H1 (cell line): ENCODE measurements at regions not wholly inside any gene's neighbourhood (a gene's known extent, or its start where the extent isn't known, plus 50 kb on each side); places are given as distances from the start of the nearest gene placed in this dataset.

ENCODE experiments used
- CTCF ChIA-PET: fragments of 300-600 bp; sonication (Branson Sonifier 250); formaldehyde crosslinking; loops from one replicate; lab custom pipeline; 2021; ENCODE audit not compliant: partially characterized antibody; lab: Charles Lee
- POLR2A ChIA-PET: fragments of 300-600 bp; sonication (Branson Sonifier 250); formaldehyde crosslinking; loops from one replicate; lab custom pipeline; 2021; ENCODE audit warnings: inconsistent platforms; ENCODE audit not compliant: partially characterized antibody; lab: Charles Lee
- DNase-seq, 2 experiments: peaks; one replicate each; pipeline versions ENCODE4 v3.0.0 to v3.0.0-alpha.2; 2010 to 2022; ENCODE audit warnings: low spot score in 2 of 2, low read depth in 1 of 2, mixed read lengths in 1 of 2
- FAIRE-seq: peaks from 2 replicates; lab custom pipeline; 2011; peaks lifted over from hg19 to GRCh38; lab: Jason Lieb, UNC
- H2AFZ ChIP-seq: 2 replicates; pipeline ENCODE4 v1.8.1; 2012; ENCODE audit warnings: low read length, inconsistent platforms
- H2AK5ac ChIP-seq: 2 replicates; pipeline ENCODE4 v1.6.1; 2013; ENCODE audit warnings: low read depth, low read length
- H2BK120ac ChIP-seq: replicated peaks from 2 replicates; pipeline ENCODE3; 2013; ENCODE audit warnings: low read depth, low read length, inconsistent platforms
- H2BK12ac ChIP-seq: 2 replicates; pipeline ENCODE4 v1.6.1; 2013; ENCODE audit warnings: low read depth, low read length
- H2BK15ac ChIP-seq: 2 replicates; pipeline ENCODE4 v1.6.1; 2013; ENCODE audit warnings: low read length
- H2BK20ac ChIP-seq: 2 replicates; pipeline ENCODE4 v1.6.1; 2013; ENCODE audit warnings: low read length
- H2BK5ac ChIP-seq: 2 replicates; pipeline ENCODE4 v1.6.1; 2013; ENCODE audit warnings: low read depth, low read length
- H3K14ac ChIP-seq: 2 replicates; pipeline ENCODE4 v1.6.1; 2013; ENCODE audit warnings: inconsistent platforms; ENCODE audit not compliant: insufficient read length
- H3K18ac ChIP-seq: 2 replicates; pipeline ENCODE4 v1.6.1; 2013; ENCODE audit warnings: low read length; ENCODE audit errors: extremely low read depth
- H3K23ac ChIP-seq: 2 replicates; pipeline ENCODE4 v1.6.1; 2013; ENCODE audit warnings: inconsistent platforms; ENCODE audit not compliant: insufficient read length
- H3K23me2 ChIP-seq: 2 replicates; pipeline ENCODE4 v1.6.1; 2013; ENCODE audit warnings: low read depth, low read length
- H3K27ac ChIP-seq: 2 replicates; pipeline ENCODE4 v1.6.1; 2011; ENCODE audit warnings: low read depth, low read length, inconsistent platforms
- H3K27me3 ChIP-seq, 4 experiments: replicated peaks in 1 of 4; 1 replicate in 1 of 4; 2 replicates in 3 of 4; pipeline versions ENCODE4 v1.6.1 to v1.8.1; 2011 to 2013; ENCODE audit warnings: low read length in 3 of 4, mild to moderate bottlenecking in 3 of 4, inconsistent platforms in 2 of 4, mixed read lengths in 2 of 4, moderate library complexity in 1 of 4; ENCODE audit not compliant: control insufficient read depth in 3 of 4, insufficient read depth in 3 of 4; ENCODE audit errors: extremely low read depth in 1 of 4
- H3K36me3 ChIP-seq, 4 experiments: 2 replicates each; pipeline versions ENCODE4 v1.6.1 to v1.8.1; 2011 to 2013; ENCODE audit warnings: mild to moderate bottlenecking in 4 of 4, low read length in 3 of 4, moderate library complexity in 2 of 4, control low read depth in 1 of 4, inconsistent platforms in 1 of 4; ENCODE audit not compliant: insufficient read depth in 4 of 4, control insufficient read depth in 2 of 4
- H3K4ac ChIP-seq: replicated peaks from 2 replicates; pipeline ENCODE3; 2013; ENCODE audit warnings: low read length, low read depth, mixed read lengths, inconsistent platforms; ENCODE audit not compliant: insufficient read length
- H3K4me1 ChIP-seq, 4 experiments: replicated peaks in 1 of 4; 1 replicate in 1 of 4; 2 replicates in 3 of 4; pipeline versions ENCODE4 v1.6.1 to v1.8.1; 2011 to 2013; ENCODE audit warnings: low read length in 3 of 4, inconsistent platforms in 2 of 4, mixed read lengths in 1 of 4; ENCODE audit not compliant: insufficient read depth in 4 of 4, control insufficient read depth in 3 of 4
- H3K4me2 ChIP-seq, 2 experiments: 2 replicates each; pipeline versions ENCODE4 v1.6.1 to v1.8.1; 2011 to 2013; ENCODE audit warnings: low read depth in 2 of 2, low read length in 2 of 2, control low read depth in 1 of 2, inconsistent platforms in 1 of 2, mild to moderate bottlenecking in 1 of 2; ENCODE audit not compliant: insufficient read depth in 1 of 2
- H3K4me3 ChIP-seq, 4 experiments: fragments of 200-600, 300-600 bp in 1 of 4; sonication (generic), shearing (Covaris generic), sonication (Bioruptor Twin) in 1 of 4; 2 replicates each; pipeline versions ENCODE4 v1.5.1 to v1.8.1; 2011 to 2016; ENCODE audit warnings: low read length in 4 of 4, low read depth in 3 of 4, control low read depth in 2 of 4, inconsistent platforms in 2 of 4, mild to moderate bottlenecking in 2 of 4, mixed read lengths in 1 of 4, moderate library complexity in 1 of 4; ENCODE audit not compliant: insufficient read depth in 2 of 4; ENCODE audit errors: extremely low read depth in 1 of 4
- H3K56ac ChIP-seq: replicated peaks from 2 replicates; pipeline ENCODE3; 2013; ENCODE audit warnings: low read depth, mild to moderate bottlenecking, mixed read lengths, low read length, inconsistent platforms; ENCODE audit not compliant: insufficient read length
- H3K79me1 ChIP-seq: 2 replicates; pipeline ENCODE4 v1.6.1; 2013; ENCODE audit warnings: low read depth, low read length, control low read depth
- H3K79me2 ChIP-seq, 2 experiments: 2 replicates each; pipeline versions ENCODE4 v1.6.1 to v1.8.1; 2012 to 2013; ENCODE audit warnings: low read length in 2 of 2, mild to moderate bottlenecking in 2 of 2, inconsistent platforms in 1 of 2; ENCODE audit not compliant: insufficient read depth in 2 of 2, control insufficient read depth in 1 of 2
- H3K9ac ChIP-seq, 4 experiments: replicated peaks in 1 of 4; 1 replicate in 1 of 4; 2 replicates in 3 of 4; pipeline versions ENCODE4 v1.6.1 to v1.8.1; 2011 to 2013; ENCODE audit warnings: low read depth in 3 of 4, low read length in 3 of 4, control low read depth in 2 of 4, mild to moderate bottlenecking in 2 of 4, moderate library complexity in 2 of 4, inconsistent platforms in 1 of 4; ENCODE audit errors: extremely low read depth in 1 of 4
- H3K9me3 ChIP-seq, 2 experiments: 2 replicates each; pipeline versions ENCODE4 v1.6.1 to v1.8.1; 2012 to 2013; ENCODE audit warnings: mild to moderate bottlenecking in 2 of 2, moderate library complexity in 2 of 2, control low read depth in 1 of 2, inconsistent platforms in 1 of 2, low read depth in 1 of 2, low read length in 1 of 2, mixed read lengths in 1 of 2; ENCODE audit not compliant: insufficient read depth in 2 of 2
- H4K20me1 ChIP-seq, 2 experiments: replicated peaks in 1 of 2; 2 replicates each; pipeline versions ENCODE3 to v1.8.1; 2011 to 2013; ENCODE audit warnings: inconsistent platforms in 2 of 2, low read length in 2 of 2, mild to moderate bottlenecking in 1 of 2; ENCODE audit not compliant: insufficient read depth in 2 of 2, control insufficient read depth in 1 of 2
- H4K5ac ChIP-seq: 2 replicates; pipeline ENCODE4 v1.6.1; 2013; ENCODE audit warnings: low read length, low read depth, mixed read lengths, inconsistent platforms; ENCODE audit not compliant: insufficient read length
- H4K8ac ChIP-seq: 2 replicates; pipeline ENCODE4 v1.8.0; 2013; ENCODE audit warnings: mild to moderate bottlenecking, moderate library complexity, low read length, inconsistent platforms; ENCODE audit not compliant: insufficient read depth; ENCODE audit errors: extremely low read depth
- H4K91ac ChIP-seq: replicated peaks from 2 replicates; pipeline ENCODE3; 2013; ENCODE audit warnings: low read length, mixed read lengths, inconsistent platforms; ENCODE audit not compliant: insufficient read length
- CBX8 ChIP-seq: fragments of 300-800, 300-1000 bp; sonication (generic); IDR thresholded peaks from 2 replicates; pipeline ENCODE4 v1.7.1; 2016; ENCODE audit warnings: low read depth, low read length, borderline replicate concordance
- HDAC6 ChIP-seq: IDR thresholded peaks from one replicate; pipeline ENCODE4 v1.7.1; 2012; ENCODE audit warnings: low read depth, mild to moderate bottlenecking, inconsistent platforms, low read length, moderate library complexity
- POLR2A ChIP-seq, 2 experiments: IDR thresholded peaks; 1 replicate in 1 of 2; 2 replicates in 1 of 2; pipeline ENCODE4 v1.6.1; 2011; ENCODE audit warnings: low read depth in 2 of 2, low read length in 2 of 2, mild to moderate bottlenecking in 2 of 2; ENCODE audit errors: control extremely low read depth in 1 of 2
- TAF7 ChIP-seq: optimal IDR thresholded peaks from 2 replicates; pipeline ENCODE3; 2011; ENCODE audit warnings: low read depth, mild to moderate bottlenecking, inconsistent platforms, low read length, moderate library complexity, borderline replicate concordance
- WGBS, 2 experiments: shearing (Covaris generic) in 1 of 2; methylation state at CpG; one replicate each; pipeline versions ENCODE4 v1.1.6 to v1.1.7; 2013 to 2015; ENCODE audit warnings: low lambda C conversion rate in 2 of 2, mixed read lengths in 2 of 2, inconsistent platforms in 1 of 2, low coverage in 1 of 2, missing lambda C conversion rate in 1 of 2; ENCODE audit not compliant: insufficient replicate concordance in 2 of 2, insufficient coverage in 1 of 2, insufficient read length in 1 of 2; ENCODE audit errors: extremely low coverage in 1 of 2, missing lambda C conversion rate in 1 of 2; 5-methylcytosine and 5-hydroxymethylcytosine counted together

DNA sequence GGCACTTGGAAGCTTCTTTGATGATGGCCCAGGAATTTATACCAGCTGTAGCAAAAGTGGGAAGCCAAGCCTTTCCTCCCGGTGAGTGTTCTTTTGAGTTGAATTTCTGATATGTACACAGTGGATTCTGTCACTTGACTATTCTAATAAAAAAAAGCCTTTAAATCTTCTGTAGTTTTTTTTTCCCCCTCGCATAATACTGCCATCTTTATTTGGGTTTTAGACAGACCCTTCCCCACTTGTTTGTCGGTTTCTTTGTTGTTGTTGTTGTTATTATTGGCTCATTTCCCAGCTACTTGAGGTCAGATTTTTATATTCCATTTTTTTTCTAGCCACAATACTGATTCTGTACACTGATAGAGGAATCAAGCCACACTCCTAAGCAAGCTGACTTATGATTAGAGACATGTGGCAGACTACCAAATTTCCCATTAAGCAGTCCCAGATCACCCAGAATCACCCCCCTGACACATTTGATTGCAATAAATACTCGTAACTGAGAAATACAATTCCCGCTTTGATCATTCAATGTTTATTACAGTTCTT is 122.4 kb upstream of the IL12A start:
- H3K27ac ChIP-seq, result no peak overlapping the region
- ChIA-PET POLR2A (interaction anchor here (0.7 kb wide), 1 partner anchor 79 kb away, joined by 3 read pairs; no protein-coding TSS in a partner anchor), CTCF (interaction anchor here (0.8 to 4.4 kb wide), 10 partner anchors 13 to 166 kb away, joined by 3 to 16 read pairs (median 4); partner anchors contain the start of genes IL12A and SCHIP1)
- no peak overlapping the region for H3K18ac ChIP-seq
- H2BK15ac ChIP-seq, result no peak overlapping the region
- H3K4me1 ChIP-seq, result peaks cover 0 to 4% (median 2%) of the 10 kb centered on the region in 4 experiments; a peak in 3 of 7 replicates
- H3K9me3 ChIP-seq, result no peaks in the 10 kb centered on the region
- no peak overlapping the region for H3K56ac ChIP-seq
- no peak overlapping the region for H2AFZ ChIP-seq
- H4K8ac ChIP-seq, result no peak overlapping the region
- no peak overlapping the region for H4K5ac ChIP-seq
- H3K4me2 ChIP-seq, result no peak overlapping the region
- TF ChIP-seq POLR2A (IDR thresholded peaks at IDR 0.05; ENCODE audit: control extremely low read depth in 1 of 2, low read depth in 2 of 2, low read length in 2 of 2) (no peak), HDAC6 (no peak), TAF7 (no peak), CBX8 (no peak)
- H3K79me2 ChIP-seq, result peaks cover 0 to 5% of the 10 kb centered on the region in 2 experiments; a peak in 1 of 4 replicates
- H3K14ac ChIP-seq, result no peak overlapping the region
- no peak overlapping the region for H2AK5ac ChIP-seq
- no peak overlapping the region for H2BK12ac ChIP-seq
- no peak for FAIRE-seq
- no peak overlapping the region for H2BK20ac ChIP-seq
- H3K4me3 ChIP-seq, result no peak overlapping the region
- H2BK120ac ChIP-seq, result no peak overlapping the region
- H3K23me2 ChIP-seq, result no peaks in the 10 kb centered on the region
- no peak overlapping the region for H3K4ac ChIP-seq
- WGBS, 2 experiments, result 89% methylated on average over 5 of the region's 5 CpGs; no CpG with 5 or more reads in 1 of the 2 experiments
- H3K36me3 ChIP-seq, result peaks cover 0 to 3% (median 2%) of the 10 kb centered on the region in 4 experiments; a peak in 2 of 8 replicates
- DNase-seq, result no peak
- H3K27me3 ChIP-seq, result no peaks in the 10 kb centered on the region
- H4K20me1 ChIP-seq, result peaks cover 0 to 2% of the 10 kb centered on the region in 2 experiments
- no peak overlapping the region for H3K9ac ChIP-seq
- H3K79me1 ChIP-seq, result no peaks in the 10 kb centered on the region; the same call in 1 of the 2 replicates
- H3K23ac ChIP-seq, result no peak overlapping the region
- no peak overlapping the region for H4K91ac ChIP-seq
- no peak overlapping the region for H2BK5ac ChIP-seq
